ENCODE measurements at regions not wholly inside any gene's neighbourhood (a gene's known extent, or its start where the extent isn't known, plus 50 kb on each side); places are given as distances from the start of the nearest gene placed in this dataset.

GRCh38 chr3:64806668-64807605, 119.1 kb upstream of the ADAMTS9 start:
- no peak for DNase-seq
- no peaks in the 10 kb centered on the region for H3K9me3 ChIP-seq (ENCODE audit: severe bottlenecking)
- no peak overlapping the region for H3K4me3 ChIP-seq (ENCODE audit: low read depth, low read length)
- no peak overlapping the region for H3K27ac ChIP-seq
- TF ChIP-seq CTCF (IDR thresholded peaks at IDR 0.05; ENCODE audit: low read depth, low read length), result no peak
- H3K27me3 ChIP-seq (ENCODE audit: insufficient read depth, low read depth, severe bottlenecking), result no peaks in the 10 kb centered on the region
- H3K36me3 ChIP-seq, result no peaks in the 10 kb centered on the region

- Histone ChIP-seq H3K27me3 (ENCODE audit: insufficient read depth, low read depth, severe bottlenecking) (no peaks in the 10 kb centered on the region), H3K9me3 (ENCODE audit: severe bottlenecking) (no peaks in the 10 kb centered on the region), H3K4me3 (ENCODE audit: low read depth, low read length) (no peak overlapping the region), H3K27ac (no peak overlapping the region), H3K36me3 (no peaks in the 10 kb centered on the region)
- TF ChIP-seq CTCF (IDR thresholded peaks at IDR 0.05; ENCODE audit: low read depth, low read length), result no peak
- no peak for DNase-seq
These were observed 118.2 kb upstream of the ADAMTS9 start for GRCh38 chr3:64805978-64806377.

GRCh38 chr3:64805248-64805647, 117.4 kb upstream of the ADAMTS9 start:
- DNase-seq, result no peak
- H3K9me3 ChIP-seq (ENCODE audit: severe bottlenecking), result no peaks in the 10 kb centered on the region
- H3K36me3 ChIP-seq, result no peaks in the 10 kb centered on the region
- TF ChIP-seq CTCF (IDR thresholded peaks at IDR 0.05; ENCODE audit: low read depth, low read length), result no peak
- no peak overlapping the region for H3K4me3 ChIP-seq (ENCODE audit: low read depth, low read length)
- H3K27me3 ChIP-seq (ENCODE audit: insufficient read depth, low read depth, severe bottlenecking), result no peaks in the 10 kb centered on the region
- H3K27ac ChIP-seq, result no peak overlapping the region

GRCh38 chr3:64803469-64803868, 115.7 kb upstream of the ADAMTS9 start:
- Histone ChIP-seq H3K36me3 (no peaks in the 10 kb centered on the region), H3K27me3 (ENCODE audit: insufficient read depth, low read depth, severe bottlenecking) (no peaks in the 10 kb centered on the region), H3K9me3 (ENCODE audit: severe bottlenecking) (no peaks in the 10 kb centered on the region), H3K27ac (no peak overlapping the region), H3K4me3 (ENCODE audit: low read depth, low read length) (no peak overlapping the region)
- TF ChIP-seq CTCF (IDR thresholded peaks at IDR 0.05; ENCODE audit: low read depth, low read length), result no peak
- no peak for DNase-seq

GRCh38 chr3:64802460-64802859, 114.7 kb upstream of the ADAMTS9 start:
- no peaks in the 10 kb centered on the region for H3K27me3 ChIP-seq (ENCODE audit: insufficient read depth, low read depth, severe bottlenecking)

More at GRCh38 chr3:64802460-64802859, 114.7 kb upstream of the ADAMTS9 start:
- Histone ChIP-seq H3K27ac (no peak overlapping the region), H3K36me3 (no peaks in the 10 kb centered on the region), H3K9me3 (ENCODE audit: severe bottlenecking) (no peaks in the 10 kb centered on the region), H3K4me3 (ENCODE audit: low read depth, low read length) (no peak overlapping the region)
- TF ChIP-seq CTCF (IDR thresholded peaks at IDR 0.05; ENCODE audit: low read depth, low read length), result no peak
- no peak for DNase-seq

Measured in WERI-Rb-1 (cell line).